ENCODE measurements at regions not wholly inside any gene's neighbourhood (a gene's known extent, or its start where the extent isn't known, plus 50 kb on each side); places are given as distances from the start of the nearest gene placed in this dataset.

DNA sequence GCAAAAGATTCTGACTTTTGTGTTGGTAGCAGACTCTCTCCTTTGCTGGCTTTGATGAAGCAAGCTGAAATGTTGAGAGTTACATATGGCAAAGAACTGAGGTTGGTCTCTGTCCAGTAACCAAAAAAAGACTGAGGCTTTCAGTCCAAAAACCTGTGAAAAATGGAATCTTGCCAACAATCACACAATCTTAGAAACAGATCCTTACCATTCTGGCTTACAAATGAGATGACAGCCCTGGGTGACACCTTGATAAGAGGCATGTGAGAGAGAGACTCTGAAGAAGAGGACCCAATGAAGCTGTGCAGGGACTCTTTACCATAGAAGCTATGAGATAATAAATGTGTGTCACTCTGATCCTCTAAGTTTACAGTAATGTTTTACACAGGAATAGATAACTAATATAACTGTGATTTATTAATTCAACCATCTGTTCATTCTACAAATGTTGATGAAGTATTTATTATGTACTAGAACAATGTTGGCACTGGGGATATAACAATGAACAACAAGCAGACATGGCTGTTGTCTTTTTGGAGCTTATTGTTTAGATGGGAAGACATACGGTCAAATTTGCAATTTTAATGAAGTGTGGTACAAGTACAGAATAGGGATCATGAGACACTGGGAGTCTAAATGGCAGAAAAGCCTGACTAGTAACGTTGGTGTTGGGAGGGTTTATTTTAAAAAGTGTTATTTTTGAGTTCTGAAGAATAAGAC lies 251.0 kb downstream of the OLFM3 start:
- TF ChIP-seq, protein P1, sequence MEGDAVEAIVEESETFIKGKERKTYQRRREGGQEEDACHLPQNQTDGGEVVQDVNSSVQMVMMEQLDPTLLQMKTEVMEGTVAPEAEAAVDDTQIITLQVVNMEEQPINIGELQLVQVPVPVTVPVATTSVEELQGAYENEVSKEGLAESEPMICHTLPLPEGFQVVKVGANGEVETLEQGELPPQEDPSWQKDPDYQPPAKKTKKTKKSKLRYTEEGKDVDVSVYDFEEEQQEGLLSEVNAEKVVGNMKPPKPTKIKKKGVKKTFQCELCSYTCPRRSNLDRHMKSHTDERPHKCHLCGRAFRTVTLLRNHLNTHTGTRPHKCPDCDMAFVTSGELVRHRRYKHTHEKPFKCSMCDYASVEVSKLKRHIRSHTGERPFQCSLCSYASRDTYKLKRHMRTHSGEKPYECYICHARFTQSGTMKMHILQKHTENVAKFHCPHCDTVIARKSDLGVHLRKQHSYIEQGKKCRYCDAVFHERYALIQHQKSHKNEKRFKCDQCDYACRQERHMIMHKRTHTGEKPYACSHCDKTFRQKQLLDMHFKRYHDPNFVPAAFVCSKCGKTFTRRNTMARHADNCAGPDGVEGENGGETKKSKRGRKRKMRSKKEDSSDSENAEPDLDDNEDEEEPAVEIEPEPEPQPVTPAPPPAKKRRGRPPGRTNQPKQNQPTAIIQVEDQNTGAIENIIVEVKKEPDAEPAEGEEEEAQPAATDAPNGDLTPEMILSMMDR (conservative IDR thresholded peaks at IDR 0.05; ENCODE audit: low read depth, low read length) = no peak
- TF ChIP-seq EZH2 (IDR thresholded peaks at IDR 0.05; ENCODE audit: borderline replicate concordance, low read depth, low read length, poor library complexity, severe bottlenecking) = no peak
